ENCODE measurements at regions not wholly inside any gene's neighbourhood (a gene's known extent, or its start where the extent isn't known, plus 50 kb on each side); places are given as distances from the start of the nearest gene placed in this dataset.
"Not testable (repeated sequence)": the region's sequence is repeated elsewhere in the genome, so short reads cannot be mapped to it uniquely, and the experiment has no call there.

DNA sequence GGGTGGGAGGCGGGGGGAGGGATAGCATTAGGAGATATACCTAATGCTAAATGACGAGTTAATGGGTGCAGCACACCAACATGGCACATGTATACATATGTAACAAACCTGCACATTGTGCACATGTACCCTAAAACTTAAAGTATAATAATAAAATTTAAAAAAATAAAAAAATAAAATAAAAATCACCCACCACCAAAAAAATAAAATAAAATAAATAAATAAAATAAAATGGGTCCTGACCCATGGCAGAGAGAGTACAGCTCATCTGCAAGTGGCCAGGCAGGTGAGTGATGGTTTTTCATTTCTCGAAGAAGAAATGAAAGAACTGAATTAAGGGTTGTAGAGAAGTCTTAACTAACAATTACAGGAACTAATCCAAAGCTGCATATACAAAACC lies 92.4 kb downstream of the ACAA2 start:
- TF ChIP-seq, protein P1, sequence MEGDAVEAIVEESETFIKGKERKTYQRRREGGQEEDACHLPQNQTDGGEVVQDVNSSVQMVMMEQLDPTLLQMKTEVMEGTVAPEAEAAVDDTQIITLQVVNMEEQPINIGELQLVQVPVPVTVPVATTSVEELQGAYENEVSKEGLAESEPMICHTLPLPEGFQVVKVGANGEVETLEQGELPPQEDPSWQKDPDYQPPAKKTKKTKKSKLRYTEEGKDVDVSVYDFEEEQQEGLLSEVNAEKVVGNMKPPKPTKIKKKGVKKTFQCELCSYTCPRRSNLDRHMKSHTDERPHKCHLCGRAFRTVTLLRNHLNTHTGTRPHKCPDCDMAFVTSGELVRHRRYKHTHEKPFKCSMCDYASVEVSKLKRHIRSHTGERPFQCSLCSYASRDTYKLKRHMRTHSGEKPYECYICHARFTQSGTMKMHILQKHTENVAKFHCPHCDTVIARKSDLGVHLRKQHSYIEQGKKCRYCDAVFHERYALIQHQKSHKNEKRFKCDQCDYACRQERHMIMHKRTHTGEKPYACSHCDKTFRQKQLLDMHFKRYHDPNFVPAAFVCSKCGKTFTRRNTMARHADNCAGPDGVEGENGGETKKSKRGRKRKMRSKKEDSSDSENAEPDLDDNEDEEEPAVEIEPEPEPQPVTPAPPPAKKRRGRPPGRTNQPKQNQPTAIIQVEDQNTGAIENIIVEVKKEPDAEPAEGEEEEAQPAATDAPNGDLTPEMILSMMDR (IDR thresholded peaks at IDR 0.05 in 2 of 3, conservative IDR thresholded peaks at IDR 0.05 in 1 of 3; ENCODE audit: borderline replicate concordance in 1 of 3, insufficient read depth in 1 of 3, low read depth in 2 of 3, low read length in 2 of 3): not testable (repeated sequence)
- TF ChIP-seq, protein P2, sequence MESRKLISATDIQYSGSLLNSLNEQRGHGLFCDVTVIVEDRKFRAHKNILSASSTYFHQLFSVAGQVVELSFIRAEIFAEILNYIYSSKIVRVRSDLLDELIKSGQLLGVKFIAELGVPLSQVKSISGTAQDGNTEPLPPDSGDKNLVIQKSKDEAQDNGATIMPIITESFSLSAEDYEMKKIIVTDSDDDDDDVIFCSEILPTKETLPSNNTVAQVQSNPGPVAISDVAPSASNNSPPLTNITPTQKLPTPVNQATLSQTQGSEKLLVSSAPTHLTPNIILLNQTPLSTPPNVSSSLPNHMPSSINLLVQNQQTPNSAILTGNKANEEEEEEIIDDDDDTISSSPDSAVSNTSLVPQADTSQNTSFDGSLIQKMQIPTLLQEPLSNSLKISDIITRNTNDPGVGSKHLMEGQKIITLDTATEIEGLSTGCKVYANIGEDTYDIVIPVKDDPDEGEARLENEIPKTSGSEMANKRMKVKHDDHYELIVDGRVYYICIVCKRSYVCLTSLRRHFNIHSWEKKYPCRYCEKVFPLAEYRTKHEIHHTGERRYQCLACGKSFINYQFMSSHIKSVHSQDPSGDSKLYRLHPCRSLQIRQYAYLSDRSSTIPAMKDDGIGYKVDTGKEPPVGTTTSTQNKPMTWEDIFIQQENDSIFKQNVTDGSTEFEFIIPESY (IDR thresholded peaks at IDR 0.05; ENCODE audit: extremely low read depth, insufficient replicate concordance, low read length): not testable (repeated sequence)
- not testable (repeated sequence) for TF ChIP-seq CEBPB (IDR thresholded peaks at IDR 0.05; ENCODE audit: low read depth)
